ENCODE measurements at regions not wholly inside any gene's neighbourhood (a gene's known extent, or its start where the extent isn't known, plus 50 kb on each side); places are given as distances from the start of the nearest gene placed in this dataset.
"Not testable (repeated sequence)": the region's sequence is repeated elsewhere in the genome, so short reads cannot be mapped to it uniquely, and the experiment has no call there.

DNA sequence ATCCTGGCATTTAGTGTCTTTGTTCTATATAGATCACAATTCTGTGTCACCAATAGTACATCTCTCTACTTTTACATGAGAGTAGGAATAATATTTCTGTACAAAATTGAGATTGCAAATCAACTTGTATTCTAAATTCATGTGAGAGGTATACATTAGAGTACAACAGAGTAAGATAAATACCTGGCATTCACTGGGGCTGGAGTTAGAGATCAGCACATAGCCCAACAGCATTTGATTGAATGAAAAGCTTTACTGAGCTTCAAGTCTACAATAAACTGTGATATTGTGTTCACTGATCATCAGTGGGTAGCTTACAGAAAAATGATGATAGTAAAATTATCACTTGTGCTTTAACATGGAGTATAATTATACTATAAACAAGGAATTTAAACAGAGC is 1114.7 kb downstream of the REEP3 start:
- DNase-seq = no peak

DNA sequence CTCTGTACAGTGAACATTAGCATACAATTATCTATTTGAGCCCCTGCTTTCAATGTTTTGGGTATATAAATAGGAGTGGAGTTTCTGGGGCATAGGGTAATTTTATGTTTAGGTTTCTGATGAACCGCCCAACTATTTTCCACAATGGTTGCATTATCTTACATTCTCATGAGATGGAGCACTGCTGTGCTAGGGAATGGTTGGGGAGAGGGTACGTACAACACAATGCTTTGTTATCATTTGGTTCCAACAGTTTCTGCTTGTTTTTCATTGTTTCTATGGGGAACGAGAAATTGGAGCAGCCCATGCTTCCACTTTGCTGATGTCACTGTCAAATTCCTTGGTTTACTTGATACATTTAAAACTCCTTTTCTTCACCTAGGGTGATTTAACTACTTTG is 1115.3 kb downstream of the REEP3 start:
- no peak for DNase-seq

DNA sequence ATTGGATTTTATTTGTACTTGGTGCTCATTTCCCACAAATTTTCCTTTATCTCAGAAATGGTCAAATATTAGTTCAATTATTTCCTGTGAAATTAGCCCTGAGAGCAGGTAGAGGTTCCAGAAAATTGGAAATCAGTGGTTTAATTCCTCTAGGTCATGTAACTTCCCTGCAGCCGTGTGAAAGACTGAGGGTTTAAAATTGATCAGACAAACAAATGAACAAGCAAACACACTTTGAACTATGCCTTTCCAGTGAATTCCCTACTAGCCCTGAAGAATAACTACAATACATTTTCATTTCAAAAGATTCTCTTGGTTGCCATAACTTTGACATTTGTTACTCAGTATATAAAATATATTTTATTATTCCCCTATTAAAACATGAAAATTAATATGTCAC is 1116.7 kb downstream of the REEP3 start:
- DNase-seq = no peak

DNA sequence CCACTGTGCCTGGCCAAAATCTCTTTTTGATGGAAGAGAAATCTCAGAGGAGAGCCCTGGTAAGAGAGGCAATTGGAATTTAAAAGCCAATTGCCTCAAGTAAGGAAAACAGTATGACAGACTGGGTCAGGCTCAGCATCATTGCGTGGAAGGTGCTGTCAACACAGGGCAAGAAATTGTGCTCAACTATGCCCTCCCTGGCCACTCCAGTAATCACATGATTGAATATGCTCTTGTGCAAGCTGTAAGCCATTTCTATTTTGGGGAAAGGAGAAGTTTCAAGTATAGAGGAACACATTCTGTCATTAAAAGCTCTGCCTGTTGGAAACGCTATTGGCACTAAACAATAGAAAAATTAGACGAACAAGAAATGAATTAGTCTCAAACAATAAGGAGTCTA is 1127.7 kb downstream of the REEP3 start:
- no peak for DNase-seq

DNA sequence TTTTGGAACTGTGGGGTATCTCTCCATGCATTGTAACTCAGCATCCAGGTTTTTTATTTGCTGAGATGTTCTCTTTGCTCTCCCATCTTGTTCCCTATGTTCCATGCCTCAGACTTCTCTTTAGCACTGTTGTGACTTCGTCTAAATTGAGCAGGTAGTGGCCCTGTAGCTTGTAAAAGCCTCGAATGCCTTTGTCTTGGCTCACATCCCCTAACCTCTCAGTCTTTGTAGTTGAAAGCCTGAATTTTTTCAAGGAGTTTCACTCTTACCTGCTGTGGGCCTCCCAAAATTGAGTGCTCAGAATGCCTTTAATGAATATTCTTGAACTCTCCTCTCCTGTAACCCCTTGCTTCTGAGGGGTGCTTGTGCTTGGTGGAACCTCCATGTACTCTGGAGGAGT is 1137.3 kb downstream of the REEP3 start:
- no peak for DNase-seq

DNA sequence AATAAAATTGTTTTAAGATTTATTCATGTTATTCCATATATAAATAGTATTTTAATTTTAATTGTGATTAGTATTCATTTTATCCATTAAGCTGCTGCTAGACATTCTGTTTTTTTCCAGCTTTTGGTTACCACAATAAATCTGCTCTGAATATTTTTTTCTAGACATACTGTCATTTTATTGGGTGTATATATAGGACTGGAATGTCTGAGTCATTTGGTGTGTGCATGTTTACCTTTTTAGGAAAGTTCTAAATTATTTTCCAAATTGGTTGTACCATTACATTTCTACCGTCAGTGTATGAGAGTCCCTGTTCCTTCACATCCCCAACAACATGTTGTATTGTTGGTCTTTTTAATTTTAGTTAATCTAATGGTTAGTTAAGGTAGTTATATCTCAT is 1138.1 kb downstream of the REEP3 start:
- no peak for DNase-seq

DNA sequence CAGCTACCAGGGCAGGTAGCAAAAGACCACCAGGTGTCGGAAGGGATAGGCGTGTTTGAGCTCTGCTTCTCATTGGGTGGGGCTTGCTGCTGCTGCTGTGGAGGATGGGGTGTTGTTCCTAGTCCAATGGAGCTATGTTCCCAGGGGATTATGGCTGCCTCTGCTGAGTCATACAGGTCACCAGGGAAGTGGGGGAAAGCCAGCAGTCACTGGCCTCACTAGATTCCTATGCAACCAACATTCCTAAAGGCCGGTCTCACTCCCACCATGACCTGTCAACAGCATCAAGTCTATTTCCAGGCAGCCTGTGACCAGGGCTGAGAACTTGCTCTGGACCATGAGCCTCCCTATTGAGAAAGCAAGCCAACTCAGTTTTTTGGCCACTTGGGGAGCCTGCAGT is 1160.8 kb downstream of the REEP3 start:
- no peak for DNase-seq

DNA sequence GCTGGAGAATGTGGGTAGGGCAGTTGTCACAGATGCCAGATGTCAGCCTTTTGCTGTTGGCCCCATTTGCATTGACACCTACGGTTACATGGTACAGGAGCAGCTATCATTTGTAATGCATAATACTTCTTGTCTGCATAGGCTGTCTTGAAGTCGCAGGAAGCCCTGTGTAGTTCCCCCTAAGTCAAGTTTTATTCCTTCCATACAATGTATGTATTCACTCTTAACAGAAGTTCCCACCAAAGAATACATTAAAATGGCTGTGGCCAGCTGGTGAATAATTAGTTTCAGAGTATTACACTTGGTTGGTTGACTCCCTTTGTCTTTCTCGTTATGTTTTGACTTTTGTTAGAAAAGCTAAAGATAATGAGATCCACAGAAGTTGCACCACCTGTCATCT is 1169.0 kb downstream of the REEP3 start:
- no peak for DNase-seq

DNA sequence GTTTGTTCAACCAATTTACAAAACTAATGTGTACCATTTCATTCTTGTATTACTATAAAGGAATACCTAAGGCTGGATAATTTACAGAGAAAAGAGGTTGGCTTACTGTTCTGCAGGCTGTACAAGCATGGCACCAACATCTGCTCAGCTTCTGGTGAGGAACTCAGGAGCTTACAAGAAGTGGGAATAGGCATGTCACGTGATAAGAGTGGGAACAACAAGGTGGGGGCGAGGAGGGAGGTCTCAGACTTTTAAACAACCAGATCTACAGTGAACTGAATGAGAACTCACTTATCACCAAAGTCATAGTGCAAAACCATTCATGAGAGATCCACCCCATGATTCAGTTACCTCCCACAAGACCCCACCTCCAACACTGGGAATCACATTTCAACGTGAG is 1178.0 kb downstream of the REEP3 start:
- no peak for DNase-seq

DNA sequence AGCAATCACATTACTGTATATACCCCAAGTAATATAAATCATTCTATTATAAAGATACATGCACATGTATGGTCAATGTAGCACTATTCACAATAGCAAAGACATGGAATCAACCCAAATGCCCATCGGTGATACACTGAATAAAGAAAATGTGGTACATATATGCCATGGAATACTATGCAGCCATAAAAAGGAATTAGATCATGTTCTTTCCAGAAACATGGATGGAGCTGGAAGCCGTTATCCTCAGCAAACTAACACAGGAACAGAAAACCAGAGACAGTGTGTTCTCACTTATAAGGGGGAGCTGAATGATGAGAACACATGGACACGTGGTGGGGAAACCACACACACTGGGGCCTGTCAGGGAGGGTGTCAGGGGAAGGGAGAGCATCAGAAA is 1180.9 kb downstream of the REEP3 start:
- DNase-seq = not testable (repeated sequence)

DNA sequence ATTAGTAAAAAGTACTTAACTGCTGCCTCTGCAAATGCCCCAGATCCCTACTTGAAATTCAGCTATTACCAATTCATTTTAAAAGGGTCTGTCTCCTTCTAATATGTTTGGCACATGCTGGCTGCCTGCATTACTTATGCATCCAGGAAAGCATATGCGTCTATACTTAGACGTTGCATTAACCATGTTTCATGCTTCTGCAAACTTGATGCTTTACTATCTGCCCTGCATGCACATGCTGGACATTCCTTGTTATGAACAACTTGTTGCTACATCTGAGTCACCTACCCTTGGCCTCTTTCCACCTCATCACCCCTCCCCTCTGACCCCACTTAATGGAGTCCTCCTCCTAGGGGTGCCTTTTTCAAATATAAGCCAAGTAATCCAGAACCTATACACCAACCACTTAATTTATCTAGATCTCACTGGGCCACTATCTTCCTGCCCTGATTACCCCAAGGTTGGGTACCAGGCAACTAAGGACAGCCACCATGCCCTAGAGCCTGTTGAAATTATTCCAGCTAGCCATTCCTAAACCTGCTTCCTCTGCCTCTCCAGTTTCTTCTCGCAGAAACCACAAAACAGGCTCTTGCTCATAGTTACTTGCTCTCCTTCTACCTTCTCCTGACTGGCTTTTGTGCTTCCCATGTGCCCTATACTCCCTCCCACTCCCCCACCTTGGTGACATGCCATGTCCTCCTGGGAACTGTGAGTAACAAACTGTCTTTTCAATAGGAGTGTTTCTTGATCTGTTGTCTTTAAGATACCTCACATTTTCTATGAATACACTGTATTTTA is 1187.9 kb downstream of the REEP3 start:
- no peak for DNase-seq

DNA sequence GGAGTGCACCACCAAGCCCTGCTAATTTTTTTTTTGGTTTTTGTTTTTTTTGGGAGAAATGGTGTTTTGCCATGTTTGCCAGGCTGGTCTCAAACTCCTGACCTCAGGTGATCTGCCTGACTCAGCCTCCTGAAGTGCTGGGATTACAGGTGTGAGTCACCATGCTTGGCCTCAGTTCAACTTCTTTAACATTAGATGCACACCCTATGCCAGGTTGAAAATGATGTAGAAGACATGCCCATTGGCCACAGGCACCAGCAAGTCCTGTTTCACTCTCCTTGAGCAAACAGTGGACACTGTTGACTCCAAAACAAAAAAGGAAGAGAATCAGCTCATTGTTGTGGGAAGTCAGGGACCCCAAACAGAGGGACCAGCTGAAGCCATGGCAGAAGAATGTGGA is 1205.3 kb downstream of the REEP3 start:
- DNase-seq = no peak

DNA sequence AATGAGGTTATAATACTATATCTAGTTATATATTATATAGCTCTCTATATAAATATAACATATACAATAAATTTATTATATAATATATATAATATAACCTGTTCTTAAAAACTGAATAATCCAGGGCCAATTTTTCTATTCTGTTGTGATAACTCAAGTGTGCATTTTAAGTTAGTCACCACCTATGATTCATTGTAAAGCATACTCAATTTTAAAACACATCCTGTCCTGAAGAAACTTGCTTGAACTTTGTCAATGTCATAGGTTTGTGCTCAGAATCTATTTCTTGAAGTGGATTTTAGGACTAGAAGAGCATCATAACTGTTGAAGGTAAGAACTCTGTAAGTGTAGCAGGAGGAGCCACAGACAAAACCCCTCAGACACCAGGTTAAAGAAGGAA is 1209.8 kb downstream of the REEP3 start:
- no peak for DNase-seq

DNA sequence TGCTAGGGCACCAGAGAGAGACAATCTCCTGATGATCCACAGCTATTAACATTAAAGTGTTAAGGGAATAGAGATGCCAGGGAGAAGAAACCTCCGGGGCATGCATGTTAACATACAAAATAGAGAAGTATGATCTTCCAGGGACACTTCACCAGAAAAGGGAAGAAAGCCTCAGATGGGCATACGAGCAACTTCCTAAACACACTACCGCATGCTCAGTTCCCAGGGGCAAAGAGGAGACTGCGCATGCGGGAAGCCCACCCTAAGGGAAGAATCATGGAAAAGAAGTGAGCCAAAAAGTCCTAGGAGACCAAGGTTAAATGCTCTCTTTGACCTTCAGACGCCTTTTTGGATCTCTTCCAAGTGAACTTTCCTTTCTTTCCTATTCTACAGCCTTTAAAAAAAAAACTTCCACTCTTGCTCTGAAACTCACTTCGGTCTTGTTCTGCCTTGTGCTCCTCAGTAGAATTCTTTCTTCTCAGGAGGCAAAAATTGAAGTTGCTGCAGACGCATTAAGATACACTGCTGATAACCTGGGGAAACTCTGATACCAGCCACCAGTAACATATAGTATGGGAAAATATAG is 1211.3 kb downstream of the REEP3 start:
- DNase-seq = no peak

DNA sequence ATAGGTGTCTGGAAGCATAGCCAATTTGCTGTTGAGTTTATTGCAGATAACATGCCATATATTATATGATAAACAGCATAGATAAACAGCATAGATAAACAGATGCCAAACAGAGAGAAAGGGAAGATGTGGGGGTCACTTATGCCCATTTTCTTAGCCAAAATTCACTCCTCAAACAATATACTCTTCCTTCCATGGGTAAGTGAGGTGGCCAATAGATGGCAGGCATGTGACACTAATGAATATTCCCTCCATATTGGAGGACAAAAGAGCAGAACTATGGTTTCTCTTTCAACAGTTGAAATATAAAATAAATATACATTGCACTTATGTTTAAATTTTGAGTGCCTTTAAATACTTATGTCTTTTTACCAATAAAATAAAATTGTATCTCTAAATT is 1212.8 kb downstream of the REEP3 start:
- no peak for DNase-seq

DNA sequence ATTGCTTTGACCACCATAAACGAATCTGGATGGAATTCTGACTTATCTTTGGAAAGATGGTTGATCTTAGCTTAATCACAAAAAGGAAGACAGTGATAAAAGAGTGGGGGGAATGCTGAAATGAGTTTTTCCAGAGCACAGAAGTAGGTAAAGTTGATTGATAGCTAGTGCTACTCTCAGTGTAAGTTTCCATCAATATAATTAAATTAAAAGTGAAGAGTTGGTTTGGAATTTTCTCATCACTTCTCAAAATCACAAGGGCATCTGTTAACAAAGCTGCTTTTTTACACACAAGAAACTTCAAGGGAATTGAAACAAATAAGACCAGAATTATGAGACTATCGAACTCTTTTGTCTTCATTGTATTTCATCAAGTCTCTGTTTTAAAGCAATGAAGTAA is 1217.3 kb downstream of the REEP3 start:
- DNase-seq = no peak

DNA sequence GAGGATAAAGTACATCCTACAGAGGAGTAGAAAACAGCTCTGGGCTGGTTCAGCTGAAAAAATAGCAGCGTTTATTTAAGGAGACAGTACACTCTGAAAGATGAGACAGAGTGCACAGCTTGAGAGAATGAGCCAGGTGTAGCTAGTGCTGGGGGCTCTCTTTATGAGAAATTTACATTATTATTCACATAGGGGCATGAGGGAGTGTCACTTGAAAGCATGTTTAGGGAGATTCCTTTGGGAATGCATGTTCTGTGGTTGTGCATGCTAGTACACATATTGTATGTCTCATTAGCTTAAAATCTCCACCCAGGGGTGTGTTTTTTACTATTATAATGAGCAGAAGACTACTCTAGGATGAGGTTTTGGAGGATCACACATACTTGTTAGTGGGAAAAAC is 1224.4 kb downstream of the REEP3 start:
- no peak for DNase-seq

DNA sequence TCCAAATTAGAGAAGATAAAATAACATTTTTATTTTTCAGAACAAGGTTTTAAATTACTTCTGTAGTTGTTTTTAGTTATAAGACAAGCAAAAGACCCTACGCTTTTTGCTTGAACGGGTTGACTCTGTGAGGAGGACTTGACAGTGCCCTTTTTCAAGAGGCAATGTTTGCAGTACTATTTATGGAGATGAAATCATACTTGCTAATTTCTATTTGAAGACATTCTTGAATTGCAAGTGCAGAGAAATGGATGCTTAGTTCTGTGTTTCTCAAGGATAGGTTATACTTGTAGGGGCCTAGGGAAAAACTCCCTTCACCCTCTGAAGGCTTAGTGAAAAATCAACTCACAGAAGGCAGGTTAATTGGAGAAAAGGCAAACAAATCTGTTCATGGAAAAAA is 1229.5 kb downstream of the REEP3 start:
- DNase-seq = no peak

DNA sequence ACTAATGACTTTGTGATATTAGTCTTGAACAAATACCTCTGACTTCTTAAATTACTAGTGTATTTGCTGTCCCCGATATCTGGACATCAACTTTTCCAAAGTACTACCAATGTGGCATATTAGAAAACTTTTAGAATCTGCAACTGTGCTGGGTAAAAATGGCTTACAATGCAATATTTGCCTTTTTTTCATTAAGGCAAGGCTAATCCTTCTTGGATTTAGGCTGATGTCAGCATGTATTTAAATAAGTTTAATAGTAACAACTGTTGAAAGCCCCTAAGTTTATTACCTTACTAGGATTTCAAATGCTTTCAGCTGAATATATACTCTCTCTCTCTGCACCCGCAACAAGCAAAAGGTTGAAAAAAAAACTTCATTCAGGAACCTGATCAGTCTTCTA is 1232.3 kb downstream of the REEP3 start:
- no peak for DNase-seq

DNA sequence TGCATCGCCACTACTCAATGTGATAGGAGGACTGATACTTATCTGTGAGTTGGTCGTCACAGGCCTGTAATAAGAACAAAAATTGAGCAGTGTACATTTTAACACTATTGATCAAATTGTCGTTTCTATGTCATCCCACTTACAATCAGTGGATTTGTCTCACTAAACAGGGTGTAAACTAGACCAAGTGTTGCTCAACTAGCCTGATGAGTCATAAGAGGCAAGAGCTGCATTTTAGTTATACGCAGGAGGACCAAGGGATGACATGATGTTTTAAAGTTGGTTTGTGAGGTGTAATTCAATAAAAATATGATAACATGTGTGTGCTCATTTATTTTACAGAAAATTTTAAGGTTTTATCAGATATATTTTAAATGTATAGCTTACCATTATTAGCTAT is 1239.2 kb downstream of the REEP3 start:
- DNase-seq = no peak

DNA sequence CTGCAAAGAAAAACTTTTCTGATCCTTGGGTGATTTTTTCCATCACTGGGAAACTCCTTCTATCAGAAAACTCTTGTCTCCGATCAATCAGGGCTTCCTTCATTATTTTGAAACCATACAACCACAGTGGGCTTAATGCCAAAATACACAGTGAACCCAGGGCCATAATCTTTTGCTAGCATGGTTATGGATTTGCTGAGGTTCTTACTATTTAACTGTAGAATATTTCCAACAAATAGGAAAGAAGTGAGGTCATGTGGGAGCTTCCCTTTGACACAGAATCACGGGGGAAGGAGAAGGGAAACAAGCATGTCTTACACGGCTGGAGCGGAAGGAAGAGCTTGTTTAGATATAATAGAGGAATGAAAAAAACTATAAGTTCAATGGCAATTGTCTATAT is 1241.7 kb downstream of the REEP3 start:
- no peak for DNase-seq

DNA sequence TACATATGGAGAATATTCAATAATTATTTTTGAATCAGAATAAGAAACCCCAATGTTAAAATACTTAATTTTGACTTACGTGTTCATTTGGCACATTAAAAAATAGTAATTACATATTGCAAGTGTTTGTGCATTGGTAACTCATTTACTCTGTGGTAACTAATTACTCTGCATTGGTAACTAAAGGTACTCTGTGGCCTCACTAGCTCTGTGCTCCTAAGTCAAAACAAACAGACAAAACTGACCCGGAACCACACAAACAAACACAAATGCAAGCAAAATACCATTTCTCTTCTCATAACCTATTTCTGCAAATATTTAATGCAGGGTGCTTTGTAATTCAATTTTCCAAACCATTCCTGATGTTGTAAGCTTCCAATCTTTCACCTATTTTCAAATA is 1244.3 kb downstream of the REEP3 start:
- DNase-seq = no peak

DNA sequence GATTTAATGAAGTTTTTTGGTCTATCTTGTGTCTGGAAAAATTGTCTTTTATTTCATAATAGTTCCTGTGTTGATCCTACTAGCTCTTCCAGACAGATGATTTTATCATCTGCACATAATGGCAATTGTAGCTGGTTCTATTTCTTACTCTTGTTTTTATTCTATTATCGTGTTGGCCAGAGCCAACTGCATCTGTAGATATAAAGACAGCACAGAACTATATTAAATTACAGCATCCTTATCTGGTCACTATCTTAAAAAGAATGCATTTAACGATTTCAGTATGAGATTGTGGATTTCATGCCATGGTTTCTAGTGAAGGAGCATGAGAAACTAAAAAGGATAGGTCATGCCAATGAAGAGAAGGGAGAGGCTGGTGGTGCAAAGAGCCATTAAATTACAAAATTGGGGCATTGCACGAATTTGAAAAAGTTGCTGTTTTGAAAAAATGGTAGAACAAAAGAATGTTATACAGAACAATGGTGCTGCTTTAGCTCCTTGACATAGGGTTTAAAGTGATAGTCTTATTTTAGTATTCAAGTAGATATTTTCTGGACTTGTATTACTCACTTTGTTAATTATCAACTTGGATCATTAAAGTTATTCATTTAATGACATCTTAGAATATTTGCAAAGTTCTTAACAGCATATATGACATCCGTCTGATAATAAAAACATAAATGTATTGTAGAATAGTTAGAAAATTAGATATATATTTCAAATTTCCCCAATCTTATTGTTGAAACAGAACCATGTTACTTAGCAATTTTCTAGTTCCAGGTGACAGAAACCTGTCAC is 1250.3 kb downstream of the REEP3 start:
- no peak for DNase-seq

DNA sequence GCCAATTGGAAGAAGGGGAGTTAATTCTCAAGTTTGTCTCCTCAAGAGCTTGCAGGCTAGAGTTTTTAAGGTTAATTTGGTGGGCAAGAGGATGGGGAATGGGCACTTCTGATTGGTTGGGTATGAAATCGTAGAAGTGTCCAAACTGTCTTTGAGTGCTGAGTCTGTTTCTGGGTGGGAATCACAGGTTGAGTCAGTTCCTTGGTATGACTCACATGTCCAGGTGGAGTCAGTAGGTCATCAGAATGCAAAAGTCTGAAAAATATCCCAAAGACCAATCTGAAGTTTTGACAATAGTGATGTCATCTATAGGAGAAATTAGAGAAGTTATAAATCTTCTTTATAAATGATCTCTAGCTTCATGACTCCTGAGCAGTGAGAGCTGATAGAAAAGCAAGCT is 1252.2 kb downstream of the REEP3 start:
- DNase-seq = no peak

Measured in activated CD8-positive, alpha-beta memory T cell treated with anti-CD3 and anti-CD28 coated beads, Interleukin-2, amount 50 U/mL, for 48 hours (primary cell).